GM23338 (cell line): ENCODE measurements at regions not wholly inside any gene's neighbourhood (a gene's known extent, or its start where the extent isn't known, plus 50 kb on each side); places are given as distances from the start of the nearest gene placed in this dataset.

Source experiments
- CTCF ChIP-seq, 2 experiments: fragments of 200-600 bp in 1 of 2; sonication (generic) in 1 of 2; conservative IDR thresholded peaks; 2 replicates each; pipeline versions ENCODE4 v1.5.1 to v1.6.1; 2016 to 2017; ENCODE audit warnings: antibody characterized with exemption in 2 of 2, low read depth in 2 of 2, mild to moderate bottlenecking in 2 of 2, moderate library complexity in 1 of 2
- POLR2AphosphoS5 ChIP-seq: IDR thresholded peaks from 2 replicates; pipeline ENCODE4 v1.6.1; 2016; ENCODE audit warnings: antibody characterized with exemption, low read depth

DNA sequence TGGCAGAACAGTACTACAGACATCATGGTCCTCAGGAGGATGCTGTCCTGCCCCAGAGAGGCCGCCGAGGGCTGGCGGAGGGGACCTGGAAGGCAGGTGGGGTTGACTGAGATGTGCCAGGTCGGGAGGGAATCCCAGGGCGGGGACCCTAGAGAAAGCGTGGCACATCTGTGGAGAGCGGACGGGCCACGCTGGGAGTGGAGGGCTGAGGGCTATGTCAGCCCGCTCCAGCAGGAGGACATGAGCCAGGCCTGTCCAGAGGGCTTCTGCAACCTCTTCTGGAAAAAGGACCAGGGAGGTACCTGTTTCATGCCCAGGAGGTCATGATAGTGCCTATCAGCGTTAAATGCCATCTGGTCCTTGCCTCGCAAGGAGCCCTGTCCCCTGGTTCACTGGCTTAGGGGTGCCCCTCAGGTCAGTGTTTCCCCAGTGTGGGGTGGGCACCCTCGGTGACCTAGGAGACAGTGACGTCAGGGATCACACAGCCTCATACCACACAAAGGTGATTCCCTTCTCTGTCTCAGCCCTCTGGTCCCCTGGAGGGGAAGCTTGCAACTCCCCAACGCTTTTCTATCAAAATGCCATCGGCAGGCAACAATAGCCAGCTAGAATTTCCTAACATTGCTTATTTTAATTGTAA lies 103.6 kb upstream of the IER5L start:
- TF ChIP-seq CTCF (conservative IDR thresholded peaks at IDR 0.05; ENCODE audit: low read depth in 2 of 2) (no peak), POLR2AphosphoS5 (no peak)
